Progenitor cell of endocrine pancreas (in vitro differentiated cells): ENCODE measurements at regions not wholly inside any gene's neighbourhood (a gene's known extent, or its start where the extent isn't known, plus 50 kb on each side); places are given as distances from the start of the nearest gene placed in this dataset.

ENCODE experiments used
- DNase-seq: peaks from one replicate; pipeline ENCODE4 v3.0.0; 2021; ENCODE audit warnings: low spot score; ENCODE audit not compliant: unreplicated experiment
- H3K27ac Mint-ChIP-seq: 2 replicates; pipeline ENCODE4 v1.8.0; 2021; ENCODE audit warnings: mild to moderate bottlenecking, moderate library complexity, mixed read lengths
- H3K27me3 Mint-ChIP-seq: 2 replicates; pipeline ENCODE4 v1.8.0; 2021; ENCODE audit warnings: mixed read lengths
- H3K36me3 Mint-ChIP-seq: 2 replicates; pipeline ENCODE4 v1.8.0; 2022; ENCODE audit warnings: mixed read lengths; ENCODE audit not compliant: insufficient read depth
- H3K4me1 Mint-ChIP-seq: 2 replicates; pipeline ENCODE4 v1.8.0; 2021; ENCODE audit warnings: low read depth, mixed read lengths
- H3K4me3 Mint-ChIP-seq: 2 replicates; pipeline ENCODE4 v1.8.0; 2021; ENCODE audit warnings: low read depth, mild to moderate bottlenecking, moderate library complexity, mixed read lengths
- H3K9me3 Mint-ChIP-seq: 2 replicates; pipeline ENCODE4 v1.8.0; 2021; ENCODE audit warnings: low read depth, mixed read lengths
- TF ChIP-seq, protein P1 (sequence below): fragments of 200-600 bp; sonication (generic); IDR thresholded peaks from one replicate; pipeline ENCODE4 v1.5.0; 2021; ENCODE audit warnings: antibody characterized with exemption, mild to moderate bottlenecking; ENCODE audit not compliant: unreplicated experiment

DNA sequence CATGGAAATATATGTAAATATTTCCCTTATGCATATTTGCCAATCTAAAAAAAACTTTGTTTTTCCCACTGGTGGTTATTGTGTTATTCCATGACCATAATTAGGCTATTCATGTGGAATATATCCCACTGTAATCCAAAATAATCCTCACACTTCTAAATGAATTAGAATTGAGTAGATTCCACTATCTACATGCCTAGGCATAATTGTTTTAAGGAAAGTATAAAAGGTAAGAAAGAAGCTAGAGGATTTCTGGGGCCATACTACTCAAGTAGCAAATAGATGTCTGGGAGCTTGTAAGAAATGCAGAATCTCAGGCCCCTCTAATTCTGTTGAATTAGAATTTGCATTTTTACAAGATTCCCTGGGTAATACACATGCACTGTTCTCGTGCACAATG, 83.5 kb upstream of the RRP15 start:
- Mint-ChIP-seq H3K27me3 (peaks cover 25% of the 10 kb centered on the region), H3K9me3 (no peaks in the 10 kb centered on the region), H3K4me1 (peaks cover 2% of the 10 kb centered on the region), H3K4me3 (no peak overlapping the region), H3K27ac (no peak overlapping the region), H3K36me3 (no peaks in the 10 kb centered on the region)
- no peak for DNase-seq
- TF ChIP-seq, protein P1, sequence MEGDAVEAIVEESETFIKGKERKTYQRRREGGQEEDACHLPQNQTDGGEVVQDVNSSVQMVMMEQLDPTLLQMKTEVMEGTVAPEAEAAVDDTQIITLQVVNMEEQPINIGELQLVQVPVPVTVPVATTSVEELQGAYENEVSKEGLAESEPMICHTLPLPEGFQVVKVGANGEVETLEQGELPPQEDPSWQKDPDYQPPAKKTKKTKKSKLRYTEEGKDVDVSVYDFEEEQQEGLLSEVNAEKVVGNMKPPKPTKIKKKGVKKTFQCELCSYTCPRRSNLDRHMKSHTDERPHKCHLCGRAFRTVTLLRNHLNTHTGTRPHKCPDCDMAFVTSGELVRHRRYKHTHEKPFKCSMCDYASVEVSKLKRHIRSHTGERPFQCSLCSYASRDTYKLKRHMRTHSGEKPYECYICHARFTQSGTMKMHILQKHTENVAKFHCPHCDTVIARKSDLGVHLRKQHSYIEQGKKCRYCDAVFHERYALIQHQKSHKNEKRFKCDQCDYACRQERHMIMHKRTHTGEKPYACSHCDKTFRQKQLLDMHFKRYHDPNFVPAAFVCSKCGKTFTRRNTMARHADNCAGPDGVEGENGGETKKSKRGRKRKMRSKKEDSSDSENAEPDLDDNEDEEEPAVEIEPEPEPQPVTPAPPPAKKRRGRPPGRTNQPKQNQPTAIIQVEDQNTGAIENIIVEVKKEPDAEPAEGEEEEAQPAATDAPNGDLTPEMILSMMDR, result no peak

DNA sequence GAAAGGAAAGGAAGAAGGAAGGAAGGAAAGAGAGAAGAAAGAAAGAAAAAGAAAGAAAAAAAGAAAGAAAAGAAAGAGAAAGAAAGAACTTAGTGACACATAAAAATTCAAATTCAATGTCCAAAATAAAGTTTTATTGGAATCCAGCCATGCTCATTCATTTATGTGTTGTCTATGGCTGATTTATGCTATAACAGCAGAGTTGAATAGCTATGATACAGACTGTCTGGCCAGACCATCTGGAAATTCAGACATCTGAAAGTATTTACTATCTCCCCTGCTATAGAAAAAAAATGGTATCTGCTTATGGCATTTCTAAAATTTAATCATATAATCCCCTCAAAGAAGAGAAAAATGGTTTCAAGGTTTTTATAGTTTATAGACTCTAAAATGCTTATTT, 79.4 kb upstream of the RRP15 start:
- H3K27me3 Mint-ChIP-seq, result peaks cover 12% of the 10 kb centered on the region
- TF ChIP-seq, protein P1, result no peak
- H3K9me3 Mint-ChIP-seq, result no peaks in the 10 kb centered on the region
- no peak overlapping the region for H3K4me3 Mint-ChIP-seq
- peaks cover 1% of the 10 kb centered on the region for H3K4me1 Mint-ChIP-seq
- no peaks in the 10 kb centered on the region for H3K36me3 Mint-ChIP-seq
- DNase-seq, result no peak
- no peak overlapping the region for H3K27ac Mint-ChIP-seq

GRCh38 chr1:218207194-218207593, 77.9 kb upstream of the RRP15 start:
- Mint-ChIP-seq H3K4me1 (peaks cover 1% of the 10 kb centered on the region), H3K9me3 (no peaks in the 10 kb centered on the region)

DNA sequence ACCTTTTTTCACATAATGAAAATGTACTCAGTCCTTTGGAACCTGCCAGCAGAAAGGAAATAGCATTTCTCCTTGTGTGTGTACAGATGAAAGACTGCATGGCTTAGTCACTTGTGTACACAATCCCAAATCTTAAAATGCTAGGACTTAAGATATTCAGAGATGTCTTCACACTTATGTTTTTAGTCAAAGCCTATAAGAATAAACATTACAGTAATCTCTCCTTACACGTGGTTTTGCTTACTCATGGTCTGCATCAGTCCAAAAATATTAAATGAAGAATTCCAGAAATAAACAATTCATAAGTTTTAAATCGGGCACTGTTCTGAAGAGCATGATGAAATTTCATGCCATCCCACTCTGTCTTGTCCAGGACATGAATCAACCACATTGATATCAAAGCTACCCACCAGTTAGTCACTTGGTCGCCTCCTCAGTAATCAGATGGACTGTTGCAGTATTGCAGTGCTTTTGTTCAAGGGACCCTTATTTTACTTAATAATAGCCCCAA, 75.7 kb upstream of the RRP15 start:
- Mint-ChIP-seq H3K36me3 (no peaks in the 10 kb centered on the region), H3K27ac (no peak overlapping the region), H3K27me3 (peaks cover 8% of the 10 kb centered on the region), H3K9me3 (no peaks in the 10 kb centered on the region), H3K4me3 (no peak overlapping the region), H3K4me1 (peaks cover 1% of the 10 kb centered on the region)
- TF ChIP-seq, protein P1, result no peak
- DNase-seq, result no peak

More at GRCh38 chr1:218207194-218207593, 77.9 kb upstream of the RRP15 start:
- H3K4me3 Mint-ChIP-seq, result no peak overlapping the region
- no peak for DNase-seq
- no peaks in the 10 kb centered on the region for H3K36me3 Mint-ChIP-seq
- TF ChIP-seq, protein P1, result no peak
- H3K27me3 Mint-ChIP-seq, result peaks cover 7% of the 10 kb centered on the region
- no peak overlapping the region for H3K27ac Mint-ChIP-seq

DNA sequence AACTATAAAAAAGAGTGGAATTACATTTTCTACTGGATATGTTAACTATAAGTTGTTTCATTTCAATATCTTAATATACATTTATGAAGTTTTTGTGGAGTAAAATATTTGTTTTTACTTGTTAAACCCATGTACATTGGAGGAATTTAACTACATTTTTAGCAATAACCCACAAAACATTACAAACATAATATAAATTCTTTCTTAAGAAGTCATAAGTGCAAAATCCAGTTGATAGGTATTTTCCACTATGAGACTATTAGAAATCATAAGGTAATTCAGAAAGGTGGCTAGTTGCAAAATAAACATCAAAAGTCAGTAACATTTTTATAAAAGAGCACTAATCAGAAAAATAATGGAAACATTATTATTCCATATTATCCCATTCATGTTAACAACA, 73.9 kb upstream of the RRP15 start:
- Mint-ChIP-seq H3K27ac (no peak overlapping the region), H3K4me3 (no peak overlapping the region)
- no peak for DNase-seq

More for the DNA sequence above, 73.9 kb upstream of the RRP15 start:
- H3K9me3 Mint-ChIP-seq, result no peaks in the 10 kb centered on the region
- peaks cover 1% of the 10 kb centered on the region for H3K4me1 Mint-ChIP-seq
- H3K36me3 Mint-ChIP-seq, result no peaks in the 10 kb centered on the region
- TF ChIP-seq, protein P1, result no peak
- peaks cover 20% of the 10 kb centered on the region for H3K27me3 Mint-ChIP-seq
